ENCODE measurements at regions not wholly inside any gene's neighbourhood (a gene's known extent, or its start where the extent isn't known, plus 50 kb on each side); places are given as distances from the start of the nearest gene placed in this dataset.

DNA sequence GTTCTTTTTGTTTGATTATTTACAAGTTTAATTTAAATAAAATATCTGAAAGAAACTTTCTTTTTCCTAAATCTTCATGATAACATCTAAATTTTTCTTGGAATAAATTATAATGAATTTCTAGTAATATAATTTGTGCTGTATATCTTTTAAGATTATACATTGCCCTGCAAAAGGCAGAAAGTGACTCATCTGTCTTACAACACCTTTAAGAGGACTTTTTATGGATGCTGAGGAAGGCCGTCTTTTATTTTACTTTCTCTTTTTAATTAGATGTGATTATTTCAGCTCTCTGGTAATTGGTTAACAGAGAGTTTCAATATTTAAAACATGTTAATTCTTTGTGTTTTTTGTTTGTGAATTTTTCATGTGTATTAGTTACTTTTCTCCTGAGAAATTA is 598.4 kb downstream of the RPL10L start:
- no peak for DNase-seq (ENCODE audit: low spot score in 2 of 2)
- no peaks in the 10 kb centered on the region for H3K9me3 ChIP-seq
- H3K4me1 ChIP-seq: no peaks in the 10 kb centered on the region
- no peaks in the 10 kb centered on the region for H3K36me3 ChIP-seq (replicated peaks)
- H3K4me3 ChIP-seq: no peak overlapping the region
- in situ Hi-C loops (cut with MboI; ENCODE audit: low sequenced_read_pairs): no loop called here
- no peaks in the 10 kb centered on the region for H3K27me3 ChIP-seq (ENCODE audit: low read depth)

GRCh38 chr14:46051796-46052195 is 599.8 kb downstream of the RPL10L start:
- Histone ChIP-seq H3K36me3 (replicated peaks) (no peaks in the 10 kb centered on the region), H3K4me3 (no peak overlapping the region), H3K27me3 (ENCODE audit: low read depth) (no peaks in the 10 kb centered on the region), H3K9me3 (no peaks in the 10 kb centered on the region), H3K4me1 (no peaks in the 10 kb centered on the region)
- no peak for DNase-seq (ENCODE audit: low spot score in 2 of 2)
- in situ Hi-C loops (cut with MboI; ENCODE audit: low sequenced_read_pairs): no loop called here

- peak; percentile 32 to 41 for DNase-seq (ENCODE audit: low spot score in 2 of 2)
- Histone ChIP-seq H3K27me3 (ENCODE audit: low read depth) (no peaks in the 10 kb centered on the region), H3K4me3 (no peak overlapping the region), H3K4me1 (no peaks in the 10 kb centered on the region), H3K36me3 (replicated peaks) (no peaks in the 10 kb centered on the region), H3K9me3 (no peaks in the 10 kb centered on the region)
- in situ Hi-C loops (cut with MboI; ENCODE audit: low sequenced_read_pairs): no loop called here
Measured at GRCh38 chr14:46048127-46048526, 603.5 kb downstream of the RPL10L start.

DNA sequence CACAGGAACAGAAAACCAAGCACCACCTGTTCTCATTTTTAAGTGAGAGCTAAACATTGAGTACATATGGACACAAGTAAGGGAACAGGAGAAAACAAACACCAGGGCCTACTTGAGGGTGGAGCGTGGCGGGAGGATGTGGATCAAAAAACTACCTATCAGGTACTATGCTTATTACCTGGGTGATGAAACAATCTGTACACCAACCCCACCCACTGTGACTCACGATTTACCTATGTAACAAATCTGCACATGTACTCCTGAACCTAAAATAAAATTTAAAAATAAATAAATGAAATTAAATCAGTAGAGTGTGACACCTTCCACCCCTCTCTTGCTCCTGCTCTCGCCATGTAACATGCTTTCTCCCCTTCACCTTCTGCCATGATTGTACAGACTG is 615.5 kb downstream of the RPL10L start:
- Histone ChIP-seq H3K4me1 (no peaks in the 10 kb centered on the region), H3K4me3 (no peak overlapping the region), H3K36me3 (replicated peaks) (no peaks in the 10 kb centered on the region), H3K9me3 (no peaks in the 10 kb centered on the region), H3K27me3 (ENCODE audit: low read depth) (no peaks in the 10 kb centered on the region)
- DNase-seq (ENCODE audit: low spot score in 2 of 2): no peak
- in situ Hi-C loops (cut with MboI; ENCODE audit: low sequenced_read_pairs): no loop called here

DNA sequence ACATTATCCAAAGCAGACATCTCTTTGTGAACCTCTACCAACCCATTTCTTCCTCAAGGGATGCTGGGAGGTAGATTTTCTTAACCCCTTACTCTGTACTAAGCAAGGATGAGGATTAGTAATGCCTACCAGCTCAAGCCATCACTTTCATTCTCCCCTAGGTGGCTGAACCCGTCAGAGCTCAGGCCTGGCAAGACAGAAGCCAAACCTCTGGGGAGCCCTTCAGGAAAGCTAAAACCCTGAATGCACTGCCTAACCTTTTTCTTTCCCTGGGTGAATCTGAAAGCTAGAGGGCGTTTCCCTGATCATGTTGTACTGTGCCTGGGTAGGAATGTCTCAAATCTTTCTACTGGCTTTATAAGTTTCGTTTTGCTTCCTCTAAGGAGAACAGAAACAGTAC is 617.3 kb downstream of the RPL10L start:
- H3K9me3 ChIP-seq: no peaks in the 10 kb centered on the region
- H3K27me3 ChIP-seq (ENCODE audit: low read depth): no peaks in the 10 kb centered on the region
- no peaks in the 10 kb centered on the region for H3K4me1 ChIP-seq
- DNase-seq (ENCODE audit: low spot score in 2 of 2): no peak
- in situ Hi-C loops (cut with MboI; ENCODE audit: low sequenced_read_pairs): no loop called here
- H3K4me3 ChIP-seq: no peak overlapping the region
- H3K36me3 ChIP-seq (replicated peaks): no peaks in the 10 kb centered on the region

- H3K36me3 ChIP-seq (replicated peaks): no peaks in the 10 kb centered on the region
- DNase-seq (ENCODE audit: low spot score in 2 of 2): no peak
- no peaks in the 10 kb centered on the region for H3K4me1 ChIP-seq
- in situ Hi-C loops (cut with MboI; ENCODE audit: low sequenced_read_pairs): no loop called here
- H3K27me3 ChIP-seq (ENCODE audit: low read depth): no peaks in the 10 kb centered on the region
- H3K9me3 ChIP-seq: no peaks in the 10 kb centered on the region
- no peak overlapping the region for H3K4me3 ChIP-seq
Measured at GRCh38 chr14:46018846-46019420, 632.6 kb downstream of the RPL10L start.

GRCh38 chr14:46008348-46008747 is 643.2 kb downstream of the RPL10L start:
- DNase-seq (ENCODE audit: low spot score in 2 of 2): no peak
- Histone ChIP-seq H3K36me3 (replicated peaks) (no peaks in the 10 kb centered on the region), H3K4me1 (no peaks in the 10 kb centered on the region), H3K4me3 (no peak overlapping the region), H3K27me3 (ENCODE audit: low read depth) (no peaks in the 10 kb centered on the region), H3K9me3 (no peaks in the 10 kb centered on the region)
- in situ Hi-C loops (cut with MboI; ENCODE audit: low sequenced_read_pairs): no loop called here

DNA sequence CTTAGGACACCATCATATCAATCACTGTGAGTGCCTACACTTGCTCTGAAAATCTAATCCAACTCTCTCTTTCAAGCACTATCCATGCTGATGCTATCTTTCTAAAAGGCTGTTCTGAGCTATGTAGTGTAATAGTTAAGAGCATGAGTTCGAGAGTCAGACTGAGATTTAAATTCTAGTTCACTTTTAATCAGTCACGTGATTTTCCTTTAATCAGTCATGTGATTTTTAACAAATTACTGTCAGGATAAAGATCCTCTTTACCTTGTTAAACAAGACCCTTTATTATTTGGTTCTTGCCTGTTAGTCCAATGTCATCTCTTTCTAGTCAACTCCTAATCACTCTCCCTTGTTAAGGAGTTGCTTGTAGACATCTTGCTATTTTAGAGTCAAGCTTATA is 653.0 kb downstream of the RPL10L start:
- in situ Hi-C loops (cut with MboI; ENCODE audit: low sequenced_read_pairs): no loop called here
- no peaks in the 10 kb centered on the region for H3K27me3 ChIP-seq (ENCODE audit: low read depth)
- H3K9me3 ChIP-seq: no peaks in the 10 kb centered on the region
- no peaks in the 10 kb centered on the region for H3K4me1 ChIP-seq
- H3K36me3 ChIP-seq (replicated peaks): no peaks in the 10 kb centered on the region
- no peak overlapping the region for H3K4me3 ChIP-seq
- no peak for DNase-seq (ENCODE audit: low spot score in 2 of 2)

DNA sequence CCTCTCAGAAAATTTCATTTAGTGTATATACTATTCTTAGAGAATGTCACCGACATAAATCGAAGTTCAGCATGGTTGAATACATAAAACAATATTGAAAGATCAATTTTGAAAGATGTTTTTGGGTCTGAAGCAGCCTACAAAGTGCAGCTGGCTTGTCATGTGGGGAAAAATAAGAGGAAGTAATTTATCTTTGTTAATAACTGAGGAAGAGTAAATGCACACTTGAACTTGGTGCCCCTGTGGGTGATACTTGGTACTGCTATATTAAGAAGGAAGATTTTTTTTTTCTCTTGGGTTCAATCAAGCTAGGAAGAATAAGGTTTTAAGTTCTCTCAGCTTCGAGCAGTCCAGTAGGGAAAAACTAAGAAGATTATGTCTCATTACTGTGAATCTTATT is 661.3 kb downstream of the RPL10L start:
- DNase-seq (ENCODE audit: low spot score in 2 of 2): no peak
- H3K4me3 ChIP-seq: no peak overlapping the region
- no peaks in the 10 kb centered on the region for H3K27me3 ChIP-seq (ENCODE audit: low read depth)
- no peaks in the 10 kb centered on the region for H3K36me3 ChIP-seq (replicated peaks)
- in situ Hi-C loops (cut with MboI; ENCODE audit: low sequenced_read_pairs): no loop called here
- H3K4me1 ChIP-seq: no peaks in the 10 kb centered on the region
- no peaks in the 10 kb centered on the region for H3K9me3 ChIP-seq

DNA sequence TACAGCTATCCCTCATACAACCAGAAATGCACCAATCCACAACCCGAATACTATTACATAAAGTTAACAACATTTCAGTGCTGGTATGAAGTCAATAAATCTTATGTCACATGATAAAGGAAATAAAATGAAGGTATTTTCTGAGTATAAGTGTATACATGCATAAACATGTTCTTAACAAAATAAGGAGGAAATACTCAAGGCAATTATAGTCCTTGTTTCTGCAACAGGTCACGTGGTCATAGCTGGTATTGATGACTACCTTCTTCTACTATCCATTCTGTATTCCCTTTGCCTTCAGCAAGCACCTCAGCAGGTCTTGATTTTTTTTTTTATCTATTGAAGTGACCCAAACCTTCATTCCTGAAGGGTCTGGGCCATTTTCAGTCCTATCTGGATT is 675.6 kb downstream of the RPL10L start:
- H3K4me3 ChIP-seq: no peak overlapping the region
- no peaks in the 10 kb centered on the region for H3K36me3 ChIP-seq (replicated peaks)
- no peaks in the 10 kb centered on the region for H3K4me1 ChIP-seq
- no peak for DNase-seq (ENCODE audit: low spot score in 2 of 2)
- no peaks in the 10 kb centered on the region for H3K9me3 ChIP-seq
- H3K27me3 ChIP-seq (ENCODE audit: low read depth): no peaks in the 10 kb centered on the region
- in situ Hi-C loops (cut with MboI; ENCODE audit: low sequenced_read_pairs): no loop called here

DNA sequence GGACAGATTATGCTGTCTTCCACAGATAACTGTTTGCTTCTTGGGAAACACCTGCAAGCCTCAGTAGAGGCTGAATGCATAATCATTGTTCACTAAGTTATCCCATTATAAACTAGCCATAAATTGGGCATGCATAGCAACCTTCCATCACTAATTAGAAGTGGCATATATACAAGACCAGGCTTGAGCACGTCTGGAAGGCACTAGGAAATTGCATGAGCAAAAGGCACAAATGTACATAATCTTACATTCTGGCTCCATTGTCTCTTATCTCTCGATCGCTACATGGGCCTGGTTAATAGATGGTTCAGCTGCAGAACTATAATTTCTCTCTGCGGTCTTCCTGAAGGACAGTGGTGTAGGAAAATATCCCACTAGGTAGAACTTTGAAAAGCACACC is 679.2 kb downstream of the RPL10L start:
- in situ Hi-C loops (cut with MboI; ENCODE audit: low sequenced_read_pairs): no loop called here
- no peak for DNase-seq (ENCODE audit: low spot score in 2 of 2)
- H3K36me3 ChIP-seq (replicated peaks): no peaks in the 10 kb centered on the region
- no peaks in the 10 kb centered on the region for H3K9me3 ChIP-seq
- no peaks in the 10 kb centered on the region for H3K4me1 ChIP-seq
- no peak overlapping the region for H3K4me3 ChIP-seq
- no peaks in the 10 kb centered on the region for H3K27me3 ChIP-seq (ENCODE audit: low read depth)

GRCh38 chr14:45970621-45971020 is 681.0 kb downstream of the RPL10L start:
- in situ Hi-C loops (cut with MboI; ENCODE audit: low sequenced_read_pairs): no loop called here
- no peaks in the 10 kb centered on the region; the same call in 1 of the 2 replicates for H3K9me3 ChIP-seq
- H3K4me3 ChIP-seq: no peak overlapping the region
- no peaks in the 10 kb centered on the region for H3K27me3 ChIP-seq (ENCODE audit: low read depth)
- no peaks in the 10 kb centered on the region for H3K36me3 ChIP-seq (replicated peaks)
- no peak for DNase-seq (ENCODE audit: low spot score in 2 of 2)
- no peaks in the 10 kb centered on the region for H3K4me1 ChIP-seq

DNA sequence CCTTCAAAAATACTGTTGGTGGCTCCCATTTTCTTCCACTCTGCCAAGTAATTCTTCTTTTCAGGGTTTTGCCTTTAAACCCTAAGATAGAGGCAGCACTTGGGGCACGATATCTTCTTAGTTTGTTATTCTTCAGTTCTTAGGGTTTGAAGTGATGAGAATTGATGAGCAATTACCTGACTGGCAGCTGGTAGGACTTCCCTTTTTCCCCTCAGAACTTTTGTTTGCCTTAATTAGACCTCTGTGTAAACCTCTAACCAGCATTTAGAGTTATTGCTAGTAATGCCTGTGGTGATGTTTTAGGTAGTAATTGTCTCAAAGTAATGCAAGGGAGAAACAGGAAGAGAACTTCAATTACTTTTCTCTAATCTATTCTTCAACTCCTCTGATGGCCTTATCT is 683.5 kb downstream of the RPL10L start:
- Histone ChIP-seq H3K36me3 (replicated peaks) (no peaks in the 10 kb centered on the region), H3K4me3 (no peak overlapping the region), H3K4me1 (no peaks in the 10 kb centered on the region), H3K9me3 (no peaks in the 10 kb centered on the region; the same call in 1 of the 2 replicates), H3K27me3 (ENCODE audit: low read depth) (no peaks in the 10 kb centered on the region)
- in situ Hi-C loops (cut with MboI; ENCODE audit: low sequenced_read_pairs): no loop called here
- no peak for DNase-seq (ENCODE audit: low spot score in 2 of 2)

DNA sequence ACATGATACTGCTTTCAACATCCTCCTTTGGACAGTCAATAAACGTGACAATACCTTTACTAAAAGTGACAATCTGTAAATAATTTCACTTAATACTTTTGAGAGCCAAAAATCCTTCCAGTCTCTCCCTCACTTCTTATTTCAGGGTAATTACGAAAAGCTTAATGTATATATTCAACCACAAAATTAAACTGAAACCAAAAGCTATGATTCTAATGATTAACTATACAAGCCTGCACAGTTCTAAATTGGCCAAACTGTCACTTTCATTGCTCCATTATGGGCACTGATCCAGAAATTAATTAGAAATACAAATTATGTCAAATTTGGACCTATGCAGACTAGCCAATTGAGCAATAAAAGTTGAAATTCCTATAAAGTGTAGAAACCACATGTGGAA is 696.5 kb upstream of the MIS18BP1 start:
- H3K27me3 ChIP-seq (ENCODE audit: low read depth): no peaks in the 10 kb centered on the region
- no peaks in the 10 kb centered on the region for H3K9me3 ChIP-seq
- no peak for DNase-seq (ENCODE audit: low spot score in 2 of 2)
- in situ Hi-C loops (cut with MboI; ENCODE audit: low sequenced_read_pairs): no loop called here
- H3K4me1 ChIP-seq: no peaks in the 10 kb centered on the region
- H3K36me3 ChIP-seq (replicated peaks): no peaks in the 10 kb centered on the region
- no peak overlapping the region for H3K4me3 ChIP-seq

GRCh38 chr14:45947830-45948229 is 694.8 kb upstream of the MIS18BP1 start:
- Histone ChIP-seq H3K4me1 (no peaks in the 10 kb centered on the region), H3K36me3 (replicated peaks) (no peaks in the 10 kb centered on the region), H3K9me3 (no peaks in the 10 kb centered on the region), H3K27me3 (ENCODE audit: low read depth) (no peaks in the 10 kb centered on the region), H3K4me3 (no peak overlapping the region)
- in situ Hi-C loops (cut with MboI; ENCODE audit: low sequenced_read_pairs): no loop called here
- DNase-seq (ENCODE audit: low spot score in 2 of 2): no peak

Measured in HAP-1 (cell line).